ENCODE measurements at regions not wholly inside any gene's neighbourhood (a gene's known extent, or its start where the extent isn't known, plus 50 kb on each side); places are given as distances from the start of the nearest gene placed in this dataset.

- TF ChIP-seq GATA1 (IDR thresholded peaks at IDR 0.05; ENCODE audit: low read depth, low read length) (no peak), POLR2A (IDR thresholded peaks at IDR 0.05; ENCODE audit: low read length) (no peak)
- no peak for DNase-seq
Observed at GRCh38 chr4:29581457-29581856, 1138.7 kb upstream of the PCDH7 start.

- TF ChIP-seq POLR2A (IDR thresholded peaks at IDR 0.05; ENCODE audit: low read length) (no peak), GATA1 (IDR thresholded peaks at IDR 0.05; ENCODE audit: low read depth, low read length) (no peak)
- no peak for DNase-seq
Observed at GRCh38 chr4:29588617-29589016, 1131.6 kb upstream of the PCDH7 start.

- DNase-seq, result no peak
- TF ChIP-seq GATA1 (IDR thresholded peaks at IDR 0.05; ENCODE audit: low read depth, low read length), result no peak
- no peak for TF ChIP-seq POLR2A (IDR thresholded peaks at IDR 0.05; ENCODE audit: low read length)
Observed at GRCh38 chr4:29596228-29596627, 1123.9 kb upstream of the PCDH7 start.

- DNase-seq, result no peak
- TF ChIP-seq GATA1 (IDR thresholded peaks at IDR 0.05; ENCODE audit: low read depth, low read length) (no peak), POLR2A (IDR thresholded peaks at IDR 0.05; ENCODE audit: low read length) (no peak)
Observed at GRCh38 chr4:29619168-29619567, 1101.0 kb upstream of the PCDH7 start.

GRCh38 chr4:29632199-29632598, 1088.0 kb upstream of the PCDH7 start:
- no peak for TF ChIP-seq POLR2A (IDR thresholded peaks at IDR 0.05; ENCODE audit: low read length)
- no peak for TF ChIP-seq GATA1 (IDR thresholded peaks at IDR 0.05; ENCODE audit: low read depth, low read length)
- no peak for DNase-seq

- no peak for TF ChIP-seq GATA1 (IDR thresholded peaks at IDR 0.05; ENCODE audit: low read depth, low read length)
- TF ChIP-seq POLR2A (IDR thresholded peaks at IDR 0.05; ENCODE audit: low read length), result no peak
- no peak for DNase-seq
Observed at GRCh38 chr4:29636961-29637360, 1083.2 kb upstream of the PCDH7 start.

- DNase-seq, result no peak
- TF ChIP-seq GATA1 (IDR thresholded peaks at IDR 0.05; ENCODE audit: low read depth, low read length) (no peak), POLR2A (IDR thresholded peaks at IDR 0.05; ENCODE audit: low read length) (no peak)
Observed at GRCh38 chr4:29653221-29653620, 1066.9 kb upstream of the PCDH7 start.

- TF ChIP-seq GATA1 (IDR thresholded peaks at IDR 0.05; ENCODE audit: low read depth, low read length), result no peak
- TF ChIP-seq POLR2A (IDR thresholded peaks at IDR 0.05; ENCODE audit: low read length), result no peak
- no peak for DNase-seq
Observed at GRCh38 chr4:29680644-29681043, 1039.5 kb upstream of the PCDH7 start.

- no peak for DNase-seq
- no peak for TF ChIP-seq GATA1 (IDR thresholded peaks at IDR 0.05; ENCODE audit: low read depth, low read length)
- TF ChIP-seq POLR2A (IDR thresholded peaks at IDR 0.05; ENCODE audit: low read length), result no peak
Observed at GRCh38 chr4:29704059-29704458, 1016.1 kb upstream of the PCDH7 start.

- no peak for DNase-seq
- TF ChIP-seq POLR2A (IDR thresholded peaks at IDR 0.05; ENCODE audit: low read length) (no peak), GATA1 (IDR thresholded peaks at IDR 0.05; ENCODE audit: low read depth, low read length) (no peak)
Observed at GRCh38 chr4:29708473-29708872, 1011.7 kb upstream of the PCDH7 start.

- DNase-seq, result no peak
- TF ChIP-seq GATA1 (IDR thresholded peaks at IDR 0.05; ENCODE audit: low read depth, low read length) (no peak), POLR2A (IDR thresholded peaks at IDR 0.05; ENCODE audit: low read length) (no peak)
Observed at GRCh38 chr4:29710519-29710918, 1009.6 kb upstream of the PCDH7 start.

GRCh38 chr4:29711226-29711625, 1008.9 kb upstream of the PCDH7 start:
- TF ChIP-seq GATA1 (IDR thresholded peaks at IDR 0.05; ENCODE audit: low read depth, low read length), result no peak
- TF ChIP-seq POLR2A (IDR thresholded peaks at IDR 0.05; ENCODE audit: low read length), result no peak
- no peak for DNase-seq

GRCh38 chr4:29717287-29718057, 1002.7 kb upstream of the PCDH7 start:
- TF ChIP-seq GATA1 (IDR thresholded peaks at IDR 0.05; ENCODE audit: low read depth, low read length) (no peak), POLR2A (IDR thresholded peaks at IDR 0.05; ENCODE audit: low read length) (no peak)
- DNase-seq, result no peak

- DNase-seq, result no peak
- no peak for TF ChIP-seq POLR2A (IDR thresholded peaks at IDR 0.05; ENCODE audit: low read length)
- TF ChIP-seq GATA1 (IDR thresholded peaks at IDR 0.05; ENCODE audit: low read depth, low read length), result no peak
Observed at GRCh38 chr4:29718136-29718535, 1002.0 kb upstream of the PCDH7 start.

- no peak for DNase-seq
- TF ChIP-seq GATA1 (IDR thresholded peaks at IDR 0.05; ENCODE audit: low read depth, low read length), result no peak
- TF ChIP-seq POLR2A (IDR thresholded peaks at IDR 0.05; ENCODE audit: low read length), result no peak
Observed at GRCh38 chr4:29722253-29722652, 997.9 kb upstream of the PCDH7 start.
